ENCODE measurements at regions not wholly inside any gene's neighbourhood (a gene's known extent, or its start where the extent isn't known, plus 50 kb on each side); places are given as distances from the start of the nearest gene placed in this dataset.
A peak's percentile ranks its signal among the peaks of the same experiment; 100 is the strongest.
"Not testable (repeated sequence)": the region's sequence is repeated elsewhere in the genome, so short reads cannot be mapped to it uniquely, and the experiment has no call there.

- no peak for DNase-seq (ENCODE audit: low spot score)
These were observed 81.1 kb upstream of the SPRY4 start for GRCh38 chr5:142405814-142406395.

- no peak for DNase-seq (ENCODE audit: low spot score)
These were observed 80.2 kb upstream of the SPRY4 start for GRCh38 chr5:142405023-142405422.

- DNase-seq (ENCODE audit: low spot score): no peak
These were observed 79.2 kb upstream of the SPRY4 start for GRCh38 chr5:142404046-142404477.

GRCh38 chr5:142403583-142403982 is 78.8 kb upstream of the SPRY4 start:
- no peak for DNase-seq (ENCODE audit: low spot score)

- no peak for DNase-seq (ENCODE audit: low spot score)
These were observed 78.0 kb upstream of the SPRY4 start for GRCh38 chr5:142402752-142403318.

- DNase-seq (ENCODE audit: low spot score): no peak
These were observed 75.6 kb upstream of the SPRY4 start for GRCh38 chr5:142400415-142400814.

GRCh38 chr5:142399891-142400290 is 75.1 kb upstream of the SPRY4 start:
- no peak for DNase-seq (ENCODE audit: low spot score)

GRCh38 chr5:142398730-142399055 is 73.9 kb upstream of the SPRY4 start:
- DNase-seq (ENCODE audit: low spot score): no peak

- not testable (repeated sequence) for DNase-seq (ENCODE audit: low spot score)
These were observed 73.3 kb upstream of the SPRY4 start for GRCh38 chr5:142398011-142398729.

- DNase-seq (ENCODE audit: low spot score): no peak
These were observed 72.4 kb upstream of the SPRY4 start for GRCh38 chr5:142397178-142397577.

- DNase-seq (ENCODE audit: low spot score): no peak
These were observed 71.7 kb upstream of the SPRY4 start for GRCh38 chr5:142396436-142397038.

GRCh38 chr5:142395334-142395733 is 70.5 kb upstream of the SPRY4 start:
- no peak for DNase-seq (ENCODE audit: low spot score)

GRCh38 chr5:142391058-142391845 is 66.4 kb upstream of the SPRY4 start:
- DNase-seq (ENCODE audit: low spot score): no peak

GRCh38 chr5:142390334-142390733 is 65.5 kb upstream of the SPRY4 start:
- DNase-seq (ENCODE audit: low spot score): no peak

GRCh38 chr5:142388696-142389095 is 63.9 kb upstream of the SPRY4 start:
- peak; percentile 16 for DNase-seq (ENCODE audit: low spot score)

GRCh38 chr5:142387024-142387682 is 62.3 kb upstream of the SPRY4 start:
- no peak for DNase-seq (ENCODE audit: low spot score)

- peak; percentile 51 for DNase-seq (ENCODE audit: low spot score)
These were observed 61.6 kb upstream of the SPRY4 start for GRCh38 chr5:142386137-142387023.

- peak; percentile 30 for DNase-seq (ENCODE audit: low spot score)
These were observed 60.4 kb upstream of the SPRY4 start for GRCh38 chr5:142385194-142385593.

- DNase-seq (ENCODE audit: low spot score): no peak
These were observed 59.2 kb upstream of the SPRY4 start for GRCh38 chr5:142384014-142384413.

- DNase-seq (ENCODE audit: low spot score): no peak
These were observed 57.4 kb upstream of the SPRY4 start for GRCh38 chr5:142382186-142382585.
